NCI-H524 treated with DMSO at 0.1 percent for 48 hours (cell line): ENCODE measurements at regions not wholly inside any gene's neighbourhood (a gene's known extent, or its start where the extent isn't known, plus 50 kb on each side); places are given as distances from the start of the nearest gene placed in this dataset.
"Not testable (repeated sequence)": the region's sequence is repeated elsewhere in the genome, so short reads cannot be mapped to it uniquely, and the experiment has no call there.

ENCODE experiments used
- DNase-seq: peaks from one replicate; lab custom pipeline; 2025; lab: John Stamatoyannopoulos, UW

- DNase-seq: not testable (repeated sequence)
Measured at GRCh38 chr9:41367301-41367700, 178.2 kb upstream of the ZNG1F start.

- DNase-seq: not testable (repeated sequence)
Measured at GRCh38 chr9:41361790-41362189, 172.7 kb upstream of the ZNG1F start.

- peak; percentile 0 for DNase-seq
Measured at GRCh38 chr9:41359116-41359515, 170.0 kb upstream of the ZNG1F start.

GRCh38 chr9:41358682-41359081, 169.6 kb upstream of the ZNG1F start:
- DNase-seq: peak; percentile 38

GRCh38 chr9:41357918-41358404, 168.8 kb upstream of the ZNG1F start:
- DNase-seq: not testable (repeated sequence)

GRCh38 chr9:41357350-41357748, 168.2 kb upstream of the ZNG1F start:
- not testable (repeated sequence) for DNase-seq

GRCh38 chr9:41356588-41357349, 167.7 kb upstream of the ZNG1F start:
- peak; percentile 2 for DNase-seq

- DNase-seq: not testable (repeated sequence)
Measured at GRCh38 chr9:41355712-41356450, 166.8 kb upstream of the ZNG1F start.

- DNase-seq: not testable (repeated sequence)
Measured at GRCh38 chr9:41354978-41355377, 165.9 kb upstream of the ZNG1F start.

- DNase-seq: not testable (repeated sequence)
Measured at GRCh38 chr9:41354060-41354934, 165.2 kb upstream of the ZNG1F start.

GRCh38 chr9:41353026-41353425, 163.9 kb upstream of the ZNG1F start:
- not testable (repeated sequence) for DNase-seq

- not testable (repeated sequence) for DNase-seq
Measured at GRCh38 chr9:41352390-41352789, 163.3 kb upstream of the ZNG1F start.

- not testable (repeated sequence) for DNase-seq
Measured at GRCh38 chr9:41347893-41348292, 158.8 kb upstream of the ZNG1F start.

GRCh38 chr9:41332562-41332961, 143.4 kb upstream of the ZNG1F start:
- not testable (repeated sequence) for DNase-seq

GRCh38 chr9:41321277-41321676, 132.2 kb upstream of the ZNG1F start:
- not testable (repeated sequence) for DNase-seq

GRCh38 chr9:41308953-41309352, 119.8 kb upstream of the ZNG1F start:
- not testable (repeated sequence) for DNase-seq

- not testable (repeated sequence) for DNase-seq
Measured at GRCh38 chr9:41285744-41286143, 96.6 kb upstream of the ZNG1F start.

GRCh38 chr9:41280299-41281238, 91.5 kb upstream of the ZNG1F start:
- not testable (repeated sequence) for DNase-seq

- DNase-seq: not testable (repeated sequence)
Measured at GRCh38 chr9:41279437-41279836, 90.3 kb upstream of the ZNG1F start.

GRCh38 chr9:41279033-41279432, 89.9 kb upstream of the ZNG1F start:
- DNase-seq: not testable (repeated sequence)
